ENCODE measurements at regions not wholly inside any gene's neighbourhood (a gene's known extent, or its start where the extent isn't known, plus 50 kb on each side); places are given as distances from the start of the nearest gene placed in this dataset.

DNA sequence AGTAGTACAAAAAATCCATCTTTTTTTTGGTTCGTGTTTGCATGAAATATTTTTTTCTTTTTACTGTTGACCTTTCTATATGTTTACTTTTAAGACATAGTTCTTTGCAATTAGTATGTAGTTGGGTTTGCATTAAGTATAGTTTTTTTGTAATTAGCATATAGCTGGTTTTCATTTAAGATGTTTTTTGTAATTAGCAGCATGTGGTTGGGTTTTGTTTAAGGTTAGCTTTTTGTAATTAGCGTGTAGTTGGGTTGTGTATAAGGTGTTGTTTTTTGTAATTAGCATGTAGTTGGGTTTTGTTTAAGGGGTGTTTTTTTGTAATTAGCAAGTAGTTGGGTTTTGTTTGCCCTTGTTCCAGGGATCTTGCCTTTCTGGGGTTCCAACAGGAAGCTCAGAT lies 193.1 kb downstream of the LPIN1 start:
- H3K27me3 Mint-ChIP-seq (ENCODE audit: unreplicated experiment): no peaks in the 10 kb centered on the region
- TF ChIP-seq, protein P1, sequence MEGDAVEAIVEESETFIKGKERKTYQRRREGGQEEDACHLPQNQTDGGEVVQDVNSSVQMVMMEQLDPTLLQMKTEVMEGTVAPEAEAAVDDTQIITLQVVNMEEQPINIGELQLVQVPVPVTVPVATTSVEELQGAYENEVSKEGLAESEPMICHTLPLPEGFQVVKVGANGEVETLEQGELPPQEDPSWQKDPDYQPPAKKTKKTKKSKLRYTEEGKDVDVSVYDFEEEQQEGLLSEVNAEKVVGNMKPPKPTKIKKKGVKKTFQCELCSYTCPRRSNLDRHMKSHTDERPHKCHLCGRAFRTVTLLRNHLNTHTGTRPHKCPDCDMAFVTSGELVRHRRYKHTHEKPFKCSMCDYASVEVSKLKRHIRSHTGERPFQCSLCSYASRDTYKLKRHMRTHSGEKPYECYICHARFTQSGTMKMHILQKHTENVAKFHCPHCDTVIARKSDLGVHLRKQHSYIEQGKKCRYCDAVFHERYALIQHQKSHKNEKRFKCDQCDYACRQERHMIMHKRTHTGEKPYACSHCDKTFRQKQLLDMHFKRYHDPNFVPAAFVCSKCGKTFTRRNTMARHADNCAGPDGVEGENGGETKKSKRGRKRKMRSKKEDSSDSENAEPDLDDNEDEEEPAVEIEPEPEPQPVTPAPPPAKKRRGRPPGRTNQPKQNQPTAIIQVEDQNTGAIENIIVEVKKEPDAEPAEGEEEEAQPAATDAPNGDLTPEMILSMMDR (IDR thresholded peaks at IDR 0.05; ENCODE audit: partially characterized antibody, unreplicated experiment): no peak
- H3K4me3 Mint-ChIP-seq (ENCODE audit: unreplicated experiment): no peak overlapping the region
- H3K4me1 Mint-ChIP-seq (ENCODE audit: low read depth, unreplicated experiment): peaks cover 7% of the 10 kb centered on the region
- no peak overlapping the region for H3K27ac Mint-ChIP-seq (ENCODE audit: unreplicated experiment)
- no peaks in the 10 kb centered on the region for H3K36me3 Mint-ChIP-seq (ENCODE audit: unreplicated experiment)
- no peak for DNase-seq
- H3K9me3 Mint-ChIP-seq (ENCODE audit: unreplicated experiment): no peaks in the 10 kb centered on the region

DNA sequence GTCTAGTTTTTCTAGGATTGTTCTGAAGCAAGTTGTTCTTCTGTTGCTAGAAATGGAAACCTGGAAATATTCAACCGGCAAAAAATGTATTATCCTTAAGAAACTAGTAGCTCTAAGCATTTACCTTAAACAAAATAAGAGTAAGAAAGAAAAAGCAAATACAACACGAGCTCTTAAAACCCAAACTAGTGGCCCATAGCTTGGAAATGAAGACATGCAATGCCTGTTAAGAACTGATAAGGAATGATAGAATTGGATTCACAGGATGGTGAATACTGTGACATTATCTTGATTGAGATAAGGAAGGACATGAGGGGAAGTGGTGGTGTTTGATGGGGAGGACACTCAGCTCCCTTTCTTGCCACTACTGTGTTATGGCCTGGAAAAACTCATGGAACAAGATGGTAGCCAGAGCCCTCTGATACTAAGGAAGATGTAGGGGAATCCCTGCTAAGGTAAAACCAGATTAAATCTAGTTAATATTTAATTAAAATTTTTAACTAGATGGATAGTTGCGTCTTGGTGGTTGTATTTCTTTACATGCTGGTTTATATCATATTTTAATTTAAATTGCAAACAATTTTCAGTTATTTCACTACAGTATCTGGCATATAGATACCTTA lies 193.8 kb downstream of the LPIN1 start:
- TF ChIP-seq, protein P1 (IDR thresholded peaks at IDR 0.05; ENCODE audit: partially characterized antibody, unreplicated experiment): no peak
- H3K4me1 Mint-ChIP-seq (ENCODE audit: low read depth, unreplicated experiment): peaks cover 7% of the 10 kb centered on the region

DNA sequence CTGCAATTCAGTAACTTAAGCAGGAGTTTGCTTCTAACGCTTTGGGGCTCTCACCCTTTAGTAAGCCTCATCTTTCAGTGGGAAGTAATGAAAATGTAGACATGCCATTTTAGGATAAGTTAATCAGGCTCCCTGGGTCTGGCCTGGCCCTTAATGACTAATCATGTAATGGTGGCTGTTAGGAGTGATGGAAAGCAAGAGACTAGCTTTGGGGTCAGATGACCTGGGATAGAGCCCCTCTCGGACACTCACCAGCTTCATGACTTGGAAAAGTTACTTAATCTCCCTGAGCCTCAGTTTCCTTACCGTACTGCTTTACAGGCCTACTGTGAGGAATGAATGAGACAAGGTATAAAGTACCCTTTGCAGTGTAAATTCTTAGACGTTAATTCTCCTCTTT lies 194.4 kb downstream of the LPIN1 start:
- no peak overlapping the region for H3K27ac Mint-ChIP-seq (ENCODE audit: unreplicated experiment)
- TF ChIP-seq, protein P1 (IDR thresholded peaks at IDR 0.05; ENCODE audit: partially characterized antibody, unreplicated experiment): no peak
- H3K36me3 Mint-ChIP-seq (ENCODE audit: unreplicated experiment): no peaks in the 10 kb centered on the region
- H3K4me1 Mint-ChIP-seq (ENCODE audit: low read depth, unreplicated experiment): peaks cover 7% of the 10 kb centered on the region
- no peaks in the 10 kb centered on the region for H3K27me3 Mint-ChIP-seq (ENCODE audit: unreplicated experiment)
- no peaks in the 10 kb centered on the region for H3K9me3 Mint-ChIP-seq (ENCODE audit: unreplicated experiment)
- no peak overlapping the region for H3K4me3 Mint-ChIP-seq (ENCODE audit: unreplicated experiment)
- DNase-seq: no peak

More for the DNA sequence above, 193.8 kb downstream of the LPIN1 start:
- H3K27ac Mint-ChIP-seq (ENCODE audit: unreplicated experiment): no peak overlapping the region
- no peaks in the 10 kb centered on the region for H3K36me3 Mint-ChIP-seq (ENCODE audit: unreplicated experiment)
- no peaks in the 10 kb centered on the region for H3K9me3 Mint-ChIP-seq (ENCODE audit: unreplicated experiment)
- H3K4me3 Mint-ChIP-seq (ENCODE audit: unreplicated experiment): no peak overlapping the region
- H3K27me3 Mint-ChIP-seq (ENCODE audit: unreplicated experiment): no peaks in the 10 kb centered on the region
- DNase-seq: no peak

DNA sequence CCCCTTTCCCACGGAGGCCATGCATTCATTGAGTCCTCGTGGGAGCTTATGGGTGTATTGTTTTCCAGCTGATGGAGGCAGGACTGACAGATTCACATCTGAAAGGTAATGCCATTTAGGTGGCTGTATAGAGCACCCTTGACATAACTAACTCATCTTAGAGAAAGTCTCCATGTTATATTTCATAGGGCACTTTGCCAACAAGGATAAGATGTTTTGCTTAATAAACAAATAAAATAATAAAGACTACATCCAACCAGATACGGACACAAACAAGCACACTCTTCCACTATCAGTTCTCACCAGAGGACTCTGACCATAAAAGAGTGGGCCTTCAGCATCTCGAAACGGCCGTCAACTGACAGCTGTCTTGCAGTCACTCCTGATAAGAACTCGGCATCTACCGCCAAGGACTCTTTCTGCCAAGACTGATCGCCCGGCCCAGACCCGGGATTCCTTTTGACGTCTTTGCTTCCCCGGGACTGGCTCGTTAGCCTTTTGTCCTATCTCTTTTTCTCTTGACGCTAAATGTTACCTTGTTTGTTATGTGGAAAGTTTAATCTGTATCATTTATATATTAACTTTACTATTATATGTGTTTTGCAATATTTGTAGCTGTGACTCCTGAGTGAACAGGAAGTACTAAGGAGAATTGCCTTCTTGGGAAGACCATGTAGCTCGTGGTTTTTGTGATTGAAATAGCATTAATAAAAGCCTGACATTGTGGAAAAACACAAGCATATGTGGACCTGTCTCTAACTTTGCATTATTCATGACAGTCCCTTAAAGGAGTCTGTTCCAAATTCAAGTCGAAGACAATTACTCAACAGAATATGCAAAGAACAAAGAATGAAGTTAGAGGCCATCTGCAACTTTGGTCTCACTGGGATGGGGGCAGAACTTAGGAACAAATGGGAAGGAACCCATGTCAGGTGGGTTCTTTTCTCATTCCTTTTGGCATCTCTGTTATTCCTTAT lies 195.1 kb downstream of the LPIN1 start:
- H3K4me3 Mint-ChIP-seq (ENCODE audit: unreplicated experiment): no peak overlapping the region
- H3K36me3 Mint-ChIP-seq (ENCODE audit: unreplicated experiment): no peaks in the 10 kb centered on the region
- H3K9me3 Mint-ChIP-seq (ENCODE audit: unreplicated experiment): no peaks in the 10 kb centered on the region
- H3K4me1 Mint-ChIP-seq (ENCODE audit: low read depth, unreplicated experiment): peaks cover 7% of the 10 kb centered on the region
- TF ChIP-seq, protein P1 (IDR thresholded peaks at IDR 0.05; ENCODE audit: partially characterized antibody, unreplicated experiment): no peak
- H3K27ac Mint-ChIP-seq (ENCODE audit: unreplicated experiment): no peak overlapping the region
- DNase-seq: no peak
- no peaks in the 10 kb centered on the region for H3K27me3 Mint-ChIP-seq (ENCODE audit: unreplicated experiment)

DNA sequence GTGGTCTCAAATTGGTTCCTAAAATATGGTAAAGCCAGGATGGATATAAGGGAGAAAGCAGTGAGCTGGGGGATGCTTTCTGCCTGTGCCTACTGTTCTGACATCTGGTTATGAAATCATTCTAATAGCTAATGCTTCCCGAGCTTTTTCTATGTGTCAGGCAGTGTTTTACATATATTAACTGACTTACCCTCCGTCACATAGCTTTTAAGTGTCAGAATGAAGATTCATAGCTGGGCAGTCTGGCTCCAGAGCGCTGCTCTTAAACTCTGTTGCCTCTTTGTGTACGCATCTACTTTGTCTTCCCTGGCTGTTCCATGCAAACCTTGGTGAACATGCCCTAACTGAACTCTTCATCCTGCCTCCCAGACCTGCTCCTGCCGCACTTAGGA lies 195.7 kb downstream of the LPIN1 start:
- H3K9me3 Mint-ChIP-seq (ENCODE audit: unreplicated experiment): no peaks in the 10 kb centered on the region
- no peak overlapping the region for H3K27ac Mint-ChIP-seq (ENCODE audit: unreplicated experiment)
- TF ChIP-seq, protein P1 (IDR thresholded peaks at IDR 0.05; ENCODE audit: partially characterized antibody, unreplicated experiment): no peak
- peaks cover 7% of the 10 kb centered on the region for H3K4me1 Mint-ChIP-seq (ENCODE audit: low read depth, unreplicated experiment)
- no peaks in the 10 kb centered on the region for H3K27me3 Mint-ChIP-seq (ENCODE audit: unreplicated experiment)
- H3K36me3 Mint-ChIP-seq (ENCODE audit: unreplicated experiment): no peaks in the 10 kb centered on the region
- no peak for DNase-seq
- H3K4me3 Mint-ChIP-seq (ENCODE audit: unreplicated experiment): no peak overlapping the region
